GM19025 (cell line): ENCODE measurements at regions not wholly inside any gene's neighbourhood (a gene's known extent, or its start where the extent isn't known, plus 50 kb on each side); places are given as distances from the start of the nearest gene placed in this dataset.

Source experiments
- ATAC-seq: cut with Tn5 transposase; IDR thresholded peaks from one replicate; pipeline ENCODE4 v1.9.1; 2021; ENCODE audit warnings: mild to moderate bottlenecking, low read depth, moderate library complexity; ENCODE audit not compliant: unreplicated experiment

GRCh38 chr2:236653863-236654262 lies 84.2 kb downstream of the ACKR3 start:
- no peak for ATAC-seq

- no peak for ATAC-seq
These were observed 84.9 kb downstream of the ACKR3 start for GRCh38 chr2:236654496-236654895.

DNA sequence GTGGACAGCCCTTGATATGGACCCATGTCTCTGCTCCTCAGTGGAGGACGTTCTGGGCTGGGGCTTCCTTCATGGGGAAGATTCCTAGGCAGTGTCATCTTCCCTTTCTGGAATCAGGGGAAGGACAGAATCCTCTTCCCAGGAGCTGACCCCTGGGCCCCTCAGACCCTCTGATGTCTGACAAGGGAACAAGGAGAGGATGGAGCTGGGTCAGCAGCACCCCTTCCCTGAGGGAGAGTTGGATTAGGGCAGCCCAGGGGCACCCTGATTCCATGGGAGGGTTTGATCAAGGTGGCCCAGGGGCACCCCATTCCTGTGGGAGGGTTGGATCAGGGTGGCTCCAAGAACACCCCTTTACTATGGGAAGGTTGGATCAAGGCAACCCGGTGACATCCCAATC lies 86.5 kb downstream of the ACKR3 start:
- no peak for ATAC-seq

DNA sequence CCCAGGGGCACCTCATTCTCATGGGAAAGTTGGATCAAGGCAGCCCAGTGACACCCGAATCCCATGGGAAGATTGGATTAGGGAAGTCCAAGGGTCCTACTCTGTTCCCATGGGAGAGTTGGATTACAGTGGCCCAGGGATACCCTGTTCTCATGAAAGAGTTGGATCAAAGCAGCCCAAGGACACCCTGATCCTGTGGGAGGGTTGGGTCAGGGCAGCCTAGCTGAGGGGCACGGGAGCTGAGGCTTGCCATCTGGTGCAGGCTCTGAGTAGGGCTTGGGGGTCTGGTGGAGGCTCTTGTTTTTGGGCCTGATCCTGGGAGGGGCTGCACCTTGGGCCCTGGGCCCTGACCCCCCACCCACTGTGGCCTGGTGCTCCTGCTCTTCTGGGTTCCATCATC lies 87.1 kb downstream of the ACKR3 start:
- ATAC-seq = no peak

GRCh38 chr2:236657215-236657614 lies 87.6 kb downstream of the ACKR3 start:
- ATAC-seq = no peak

DNA sequence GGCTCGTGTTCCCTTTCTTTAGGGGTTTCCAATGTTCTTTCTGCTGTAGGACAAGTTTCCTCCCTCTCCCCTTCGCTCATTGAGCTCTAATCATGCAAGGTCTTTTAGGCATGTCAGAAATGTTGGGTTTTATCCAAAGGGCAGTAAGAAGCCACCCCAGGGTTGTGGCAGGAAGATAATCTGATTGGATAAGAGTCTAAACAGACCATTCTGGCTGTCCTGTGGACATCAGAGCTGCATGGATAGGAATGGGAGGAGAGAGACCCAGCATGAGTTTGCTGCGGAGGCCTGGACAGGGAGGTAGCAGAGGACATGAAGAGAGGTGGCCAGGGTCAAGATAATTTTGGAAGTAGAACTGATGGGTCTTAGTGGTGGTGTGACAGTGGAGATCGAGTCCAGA lies 88.2 kb downstream of the ACKR3 start:
- no peak for ATAC-seq

DNA sequence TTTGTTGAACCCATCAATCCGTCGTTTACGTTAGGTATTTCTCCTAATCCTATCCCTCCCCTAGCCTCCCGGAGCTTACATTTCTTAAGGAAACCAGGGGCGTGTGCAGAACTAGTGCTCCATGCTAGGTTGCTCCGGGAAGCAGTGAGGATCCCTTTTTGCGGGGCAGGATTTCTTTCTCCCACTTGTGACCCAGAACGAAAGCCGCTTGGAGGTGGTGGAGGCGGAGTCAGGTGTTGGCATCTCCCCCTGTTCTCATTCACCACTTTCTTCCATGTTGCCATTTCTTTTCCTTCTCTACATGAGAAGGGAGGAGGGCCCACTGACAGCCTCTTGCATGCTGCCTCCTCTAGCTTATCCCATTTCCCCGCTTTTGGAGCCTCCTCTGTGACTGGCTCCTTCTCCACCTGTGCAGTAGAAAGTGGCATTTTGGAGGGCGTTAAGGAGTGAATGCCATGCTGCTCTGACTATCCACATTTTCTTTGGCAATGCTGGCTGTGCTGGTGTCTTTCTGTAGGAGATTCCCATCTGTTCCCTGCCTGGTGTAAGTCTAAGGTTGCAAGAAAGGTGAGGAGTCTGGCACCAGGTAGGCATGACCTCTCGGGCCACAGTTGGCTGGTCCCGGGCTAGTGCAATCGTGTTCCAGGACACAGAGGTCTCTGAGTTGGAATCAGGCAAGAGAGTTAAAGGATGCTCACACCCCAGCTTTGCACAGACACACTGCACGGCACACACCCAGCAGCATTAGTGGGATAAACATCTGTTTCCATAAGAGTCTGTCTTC lies 89.5 kb downstream of the ACKR3 start:
- no peak for ATAC-seq

GRCh38 chr2:236659758-236660150 lies 90.1 kb downstream of the ACKR3 start:
- no peak for ATAC-seq

- ATAC-seq = no peak
These were observed 91.6 kb downstream of the ACKR3 start for GRCh38 chr2:236661061-236661761.

- no peak for ATAC-seq
These were observed 92.1 kb downstream of the ACKR3 start for GRCh38 chr2:236661762-236662110.

DNA sequence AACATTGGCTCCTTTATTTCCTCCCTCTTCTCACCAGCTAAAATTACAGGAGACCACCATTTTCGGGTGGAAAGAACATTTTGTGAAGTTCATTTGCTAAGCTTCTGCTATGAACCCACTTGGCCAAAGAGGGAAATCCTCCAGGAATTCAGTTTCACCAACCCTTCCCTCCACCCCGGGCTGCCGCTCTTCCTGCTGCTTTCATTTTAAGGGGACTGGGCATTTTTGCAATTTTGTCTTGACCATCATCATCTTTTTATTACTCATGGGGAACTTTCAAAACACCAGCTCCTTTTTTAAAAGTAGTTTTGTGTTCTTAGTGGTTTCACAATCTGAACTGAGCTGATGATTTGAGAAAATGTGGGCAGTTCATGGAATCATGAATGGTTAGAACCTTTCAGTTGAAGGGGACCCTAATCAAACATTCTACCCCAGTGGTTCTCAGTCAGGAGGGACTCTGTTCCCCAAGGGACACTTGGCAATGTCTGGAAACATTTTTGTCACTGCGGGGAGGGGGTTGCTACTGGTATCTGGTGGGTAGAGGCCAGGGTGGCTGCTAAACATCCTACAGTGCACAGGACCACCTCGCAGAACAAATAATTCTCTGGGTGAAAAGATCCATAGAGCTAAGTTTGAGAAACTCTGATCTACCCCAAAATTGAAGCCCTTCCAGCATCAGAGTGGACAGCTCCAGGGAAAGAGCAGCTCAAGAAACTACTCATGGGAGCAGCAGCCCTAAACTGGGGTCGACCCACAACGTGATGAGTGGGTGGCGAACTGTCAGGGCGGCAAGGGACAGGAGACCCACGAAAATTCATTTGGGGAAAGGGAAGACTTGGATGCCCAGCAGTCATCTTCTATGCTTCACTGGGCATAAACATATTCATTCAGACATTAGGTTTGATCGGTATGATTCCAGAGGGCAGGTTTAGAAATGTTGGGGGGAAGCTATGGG lies 92.9 kb downstream of the ACKR3 start:
- ATAC-seq = no peak

DNA sequence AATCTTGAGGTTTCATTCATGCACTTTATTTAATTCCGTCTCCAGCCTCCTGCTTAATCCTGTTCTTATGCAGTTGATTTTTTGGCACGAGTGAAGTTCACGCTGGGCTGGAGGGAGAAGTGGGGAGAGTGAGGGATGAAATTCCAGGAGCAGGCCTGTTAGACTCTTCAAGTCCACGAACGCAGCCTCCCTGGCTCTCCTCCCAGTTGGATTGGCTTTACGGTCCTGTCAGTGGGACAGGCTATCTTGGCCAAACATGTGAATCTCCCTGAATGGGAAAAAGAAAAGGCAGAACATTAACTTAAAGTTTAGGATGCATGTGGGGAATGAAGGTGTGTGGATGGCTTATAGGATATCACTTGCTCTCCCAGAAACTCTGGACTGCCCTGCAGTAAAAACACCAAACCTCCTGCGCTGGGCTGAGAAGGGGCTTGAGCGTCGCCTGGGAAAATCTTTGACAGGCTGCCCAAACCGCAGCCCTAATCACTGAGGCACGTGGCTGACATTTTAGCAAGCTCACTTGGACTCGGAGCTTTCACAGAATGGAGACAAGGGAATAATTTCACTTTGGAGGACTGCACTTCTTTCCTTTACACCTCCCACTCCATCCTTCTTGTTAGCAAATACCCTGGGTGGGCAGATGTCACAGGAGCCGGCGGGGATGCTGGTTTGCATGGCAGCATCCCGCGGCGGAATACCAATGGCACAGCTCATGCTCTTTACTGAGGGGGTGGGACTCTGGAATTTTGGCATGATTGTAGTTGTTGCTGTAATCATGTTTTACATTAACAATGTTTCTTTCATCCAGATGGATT lies 93.9 kb downstream of the ACKR3 start:
- no peak for ATAC-seq

GRCh38 chr2:236664136-236664535 lies 94.5 kb downstream of the ACKR3 start:
- ATAC-seq = no peak

- no peak for ATAC-seq
These were observed 95.5 kb downstream of the ACKR3 start for GRCh38 chr2:236665101-236665500.

DNA sequence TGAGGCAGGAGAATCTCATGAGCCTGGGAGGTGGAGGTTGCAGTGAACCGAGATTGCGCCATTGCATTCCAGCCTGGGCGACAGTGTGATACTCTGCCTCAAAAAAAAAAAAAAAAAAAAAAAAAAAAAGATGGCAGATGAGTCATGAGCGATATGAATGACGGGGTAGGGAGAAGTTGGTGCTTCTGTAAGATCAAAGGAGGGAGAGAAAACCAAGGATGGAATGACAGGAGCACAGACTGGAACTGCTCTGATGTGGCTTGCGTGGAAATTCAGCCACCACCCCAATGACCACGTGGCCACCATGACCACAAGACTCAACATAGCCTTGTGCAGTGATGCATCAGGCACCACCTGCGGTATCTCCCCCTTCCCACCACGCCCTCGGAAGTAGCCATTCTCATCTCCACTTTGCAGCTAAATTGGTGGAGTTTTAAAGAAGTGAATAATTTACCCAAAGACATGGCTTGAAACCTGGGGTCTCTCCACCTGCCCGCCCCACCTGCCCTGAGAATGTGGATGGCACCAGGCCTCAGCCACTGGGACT lies 96.0 kb downstream of the ACKR3 start:
- ATAC-seq = no peak

DNA sequence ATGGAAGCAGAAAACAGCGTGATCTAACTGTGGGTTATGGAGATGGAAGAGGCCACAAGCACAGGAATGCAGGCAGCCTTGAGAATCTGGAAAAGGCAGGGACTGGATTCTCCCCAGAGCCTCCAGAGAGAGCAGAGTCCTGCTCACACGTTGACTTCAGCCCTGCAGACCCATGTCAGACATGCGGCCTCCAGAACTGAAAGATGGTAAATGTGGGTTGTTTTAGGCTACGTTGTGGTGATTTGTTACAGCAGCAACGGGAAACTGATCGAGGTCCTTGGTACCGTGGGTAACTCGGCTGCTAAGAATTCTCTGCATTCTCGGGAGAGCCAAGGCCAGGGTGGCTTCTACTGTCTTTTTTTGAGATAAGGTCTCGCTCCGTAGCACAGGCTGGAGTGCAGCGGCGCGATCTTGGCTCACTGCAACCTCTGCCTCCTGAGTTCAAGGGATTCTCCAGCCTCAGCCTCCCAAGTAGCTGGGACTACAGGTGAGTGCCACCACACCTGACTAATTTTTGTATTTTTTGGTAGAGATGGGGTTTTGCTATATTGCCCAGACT lies 97.1 kb downstream of the ACKR3 start:
- no peak for ATAC-seq

DNA sequence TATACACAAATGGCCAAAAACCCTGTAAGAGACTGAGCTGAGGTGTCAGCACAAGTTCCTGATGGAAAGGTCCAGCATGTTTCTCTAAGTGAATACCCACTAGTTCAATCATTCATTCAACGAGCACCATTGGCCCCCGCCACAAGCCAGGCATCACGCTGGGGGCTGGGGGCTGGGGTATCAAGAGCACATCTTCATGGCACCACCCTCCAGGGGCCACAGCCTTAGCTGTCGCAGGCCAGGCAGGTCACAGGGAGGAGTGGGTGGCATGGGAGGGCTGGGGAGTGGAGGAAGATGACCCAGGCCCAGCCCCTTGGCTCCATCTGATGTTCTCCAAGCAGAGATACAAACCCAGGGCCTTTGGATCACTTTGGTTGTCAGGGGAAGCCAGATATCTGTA lies 97.9 kb downstream of the ACKR3 start:
- ATAC-seq = no peak

DNA sequence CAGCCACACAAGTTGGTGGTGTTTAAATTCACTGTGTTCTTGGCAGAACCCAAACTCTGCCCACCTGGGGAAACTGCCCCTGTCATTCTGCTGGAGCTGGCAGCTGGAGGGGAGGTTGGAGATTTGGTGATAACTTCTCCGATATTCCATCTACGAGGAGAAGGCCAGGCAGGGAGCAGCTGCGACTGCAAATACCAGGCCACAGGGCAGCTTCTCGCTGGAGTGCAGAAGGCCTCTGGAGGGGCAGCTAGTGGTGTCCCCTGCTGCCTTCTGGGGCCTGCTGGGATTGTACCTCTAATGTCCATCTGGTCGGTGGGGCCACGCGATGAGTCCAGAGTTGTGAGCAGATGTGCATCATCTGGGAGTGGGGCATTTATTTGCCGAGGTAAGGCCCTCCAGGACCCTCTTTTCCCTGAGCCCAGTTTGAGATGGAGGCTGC lies 98.9 kb downstream of the ACKR3 start:
- no peak for ATAC-seq

DNA sequence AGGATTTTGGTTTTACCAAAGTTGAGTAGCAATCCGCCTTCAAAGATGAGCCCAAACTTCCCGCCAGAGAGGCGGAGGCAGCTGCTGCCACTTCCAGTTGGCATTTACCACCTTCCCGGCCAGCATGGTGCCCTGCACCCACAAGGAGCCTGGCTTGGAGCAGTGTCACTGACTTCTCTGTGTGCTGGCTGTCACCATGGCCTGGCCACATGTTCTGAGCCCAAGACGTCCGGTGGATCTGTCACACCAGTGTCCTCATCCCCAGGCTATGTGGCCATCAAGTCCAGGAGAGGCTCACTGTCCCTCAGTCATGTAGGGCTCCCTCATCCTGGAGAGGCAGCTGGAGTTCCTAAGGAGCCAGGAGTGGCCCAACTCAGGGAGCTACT lies 100.6 kb downstream of the ACKR3 start:
- ATAC-seq = no peak
